HepG2 (cell line): ENCODE measurements at regions not wholly inside any gene's neighbourhood (a gene's known extent, or its start where the extent isn't known, plus 50 kb on each side); places are given as distances from the start of the nearest gene placed in this dataset.

ENCODE experiments used
- ATAC-seq: fragments of 200-7000 bp; cut with Tn5 transposase; 3 replicates; pipeline ENCODE4 v1.9.1; 2020; ENCODE audit warnings: mild to moderate bottlenecking, moderate library complexity
- BruUV-seq: library from RNA; stranded (reverse); fragments of 400-500 nt; replicated peaks from 2 replicates; lab custom pipeline; 2021; lab: Mats Ljungman, UMichigan
- CTCF ChIA-PET: fragments of 300-600 bp; formaldehyde crosslinking; extraction: SDS; loops from one replicate; lab custom pipeline; 2021; ENCODE audit warnings: low total read pairs, inconsistent platforms, low intra/inter-chr PET ratio; lab: Yijun Ruan, JAX
- POLR2A ChIA-PET: fragments of 350-600 bp; sonication (Branson Sonifier 250); formaldehyde crosslinking; loops from one replicate; lab custom pipeline; 2020; ENCODE audit warnings: antibody characterized with exemption, inconsistent platforms; lab: Yijun Ruan, JAX
- DNase-seq: peaks from one replicate; pipeline ENCODE4 v3.0.0-alpha.2; 2015; ENCODE audit warnings: low spot score
- FAIRE-seq: peaks from 3 replicates; lab custom pipeline; 2011; peaks lifted over from hg19 to GRCh38; lab: Jason Lieb, UNC
- H2AFZ ChIP-seq: one replicate; pipeline ENCODE4 v1.6.1; 2011; ENCODE audit warnings: low read length, inconsistent platforms
- H3K27ac ChIP-seq: fragments of 300-600 bp; 3 replicates; pipeline ENCODE4 v1.8.0; 2011; ENCODE audit warnings: mixed run types, mild to moderate bottlenecking, mixed read lengths, low read length, inconsistent platforms; ENCODE audit not compliant: insufficient read depth; ENCODE audit errors: extremely low read length
- H3K27me3 ChIP-seq, 2 experiments: fragments of 200-600 bp in 1 of 2; 2 replicates in 1 of 2; 3 replicates in 1 of 2; pipeline versions ENCODE4 v1.6.0 to v1.8.0; 2011; ENCODE audit warnings: low read length in 2 of 2, mild to moderate bottlenecking in 2 of 2, moderate library complexity in 2 of 2, inconsistent platforms in 1 of 2; ENCODE audit not compliant: insufficient read depth in 2 of 2, control insufficient read depth in 1 of 2
- H3K36me3 ChIP-seq, 2 experiments: fragments of 200-600 bp in 1 of 2; replicated peaks in 1 of 2; 2 replicates in 1 of 2; 3 replicates in 1 of 2; pipeline versions ENCODE4 v1.5.1 to v1.8.0; 2011; ENCODE audit warnings: low read length in 2 of 2, inconsistent platforms in 1 of 2; ENCODE audit not compliant: insufficient read depth in 2 of 2, control insufficient read depth in 1 of 2
- H3K4me1 ChIP-seq: 2 replicates; pipeline ENCODE4 v1.5.1; 2012; ENCODE audit warnings: low read length, inconsistent platforms; ENCODE audit not compliant: insufficient read depth
- H3K4me2 ChIP-seq: 2 replicates; pipeline ENCODE4 v1.6.0; 2011; ENCODE audit warnings: low read depth, low read length, inconsistent platforms
- H3K4me3 ChIP-seq, 3 experiments: fragments of 200-600 bp in 1 of 3; sonication (generic), shearing (Covaris generic) in 1 of 3; replicated peaks in 1 of 3; 2 replicates each; pipeline ENCODE4 v1.5.1; 2011 to 2016; ENCODE audit warnings: low read length in 3 of 3, inconsistent platforms in 2 of 3, low read depth in 2 of 3, mild to moderate bottlenecking in 2 of 3, control low read depth in 1 of 3, mixed read lengths in 1 of 3; ENCODE audit not compliant: insufficient read depth in 1 of 3
- H3K79me2 ChIP-seq: one replicate; pipeline ENCODE4 v1.6.1; 2011; ENCODE audit warnings: low read length, inconsistent platforms; ENCODE audit not compliant: insufficient read depth
- H3K9ac ChIP-seq: 2 replicates; pipeline ENCODE4 v1.6.0; 2011; ENCODE audit warnings: mild to moderate bottlenecking, low read depth, low read length, inconsistent platforms; ENCODE audit not compliant: insufficient read depth
- H3K9me3 ChIP-seq: 2 replicates; pipeline ENCODE4 v1.5.1; 2012; ENCODE audit warnings: mild to moderate bottlenecking, low read length
- H4K20me1 ChIP-seq: 2 replicates; pipeline ENCODE4 v1.6.0; 2011; ENCODE audit warnings: inconsistent platforms, mild to moderate bottlenecking, low read length, moderate library complexity; ENCODE audit not compliant: insufficient read depth
- CCAR2 ChIP-seq: fragments of 200-400 bp; formaldehyde crosslinking; optimal IDR thresholded peaks from 2 replicates; pipeline ENCODE3; 2018; ENCODE audit warnings: low read depth, mild to moderate bottlenecking, low read length, moderate library complexity
- KLF16 ChIP-seq, 2 experiments: sonication (generic) in 1 of 2; formaldehyde crosslinking in 1 of 2; IDR thresholded peaks; 2 replicates each; pipeline versions ENCODE4 v1.6.1 to v1.8.0; 2016 to 2023; ENCODE audit warnings: missing genetic modification reagents in 2 of 2, missing compliant biosample characterization in 1 of 2
- MLLT10 ChIP-seq: sonication (generic); formaldehyde crosslinking; IDR thresholded peaks from 2 replicates; pipeline ENCODE4 v1.4.0; 2020; ENCODE audit warnings: missing genetic modification reagents
- RFXAP ChIP-seq: sonication (generic); formaldehyde crosslinking; IDR thresholded peaks from 2 replicates; pipeline ENCODE4 v1.4.0; 2020; ENCODE audit warnings: missing genetic modification reagents, borderline replicate concordance
- ZNF761 ChIP-seq: sonication (generic); formaldehyde crosslinking; conservative IDR thresholded peaks from 2 replicates; pipeline ENCODE4 v1.4.0; 2020; ENCODE audit warnings: mild to moderate bottlenecking, missing genetic modification reagents
- ZNF841 ChIP-seq: sonication (generic); formaldehyde crosslinking; IDR thresholded peaks from 2 replicates; pipeline ENCODE4 v1.8.1; 2023; ENCODE audit warnings: missing genetic modification reagents, borderline replicate concordance
- WGBS: methylation state at CpG from one replicate; pipeline ENCODE4 v1.1.6; 2017; ENCODE audit warnings: low lambda C conversion rate; 5-methylcytosine and 5-hydroxymethylcytosine counted together
- in situ Hi-C: cut with HindIII; loops from 2 replicates; pipeline ENCODE4 v1.10.0; 2017; ENCODE audit warnings: low pct_unique_long_range_greater_than_20kb; ENCODE audit not compliant: extremely low pct_ligation_motif_present
- intact Hi-C: fragments of 100-400 bp; cut with micrococcal nuclease; formaldehyde crosslinking; loops from one replicate; pipeline ENCODE4 v1.10.0; 2022; ENCODE audit not compliant: unreplicated experiment
- TF ChIP-seq, protein P1 (sequence below): sonication (generic); formaldehyde crosslinking; IDR thresholded peaks from 2 replicates; pipeline ENCODE4 v1.5.0; 2020; ENCODE audit warnings: missing genetic modification reagents
- TF ChIP-seq, protein P2 (sequence below): sonication (generic); formaldehyde crosslinking; IDR thresholded peaks from 2 replicates; pipeline ENCODE4 v1.4.0; 2020; ENCODE audit warnings: mild to moderate bottlenecking, missing genetic modification reagents
- TF ChIP-seq, protein P3 (sequence below): sonication (generic); formaldehyde crosslinking; IDR thresholded peaks from 2 replicates; pipeline ENCODE4 v1.4.0; 2020; ENCODE audit warnings: missing genetic modification reagents, low read depth, mild to moderate bottlenecking, borderline replicate concordance
- TF ChIP-seq, protein P4 (sequence below): IDR thresholded peaks from 2 replicates; pipeline ENCODE4 v1.6.1; 2016; ENCODE audit warnings: low read depth, missing genetic modification reagents, missing compliant biosample characterization
- TF ChIP-seq, protein P5 (sequence below): sonication (generic); formaldehyde crosslinking; IDR thresholded peaks from 2 replicates; pipeline ENCODE4 v1.5.0; 2020; ENCODE audit warnings: mild to moderate bottlenecking, missing genetic modification reagents

DNA sequence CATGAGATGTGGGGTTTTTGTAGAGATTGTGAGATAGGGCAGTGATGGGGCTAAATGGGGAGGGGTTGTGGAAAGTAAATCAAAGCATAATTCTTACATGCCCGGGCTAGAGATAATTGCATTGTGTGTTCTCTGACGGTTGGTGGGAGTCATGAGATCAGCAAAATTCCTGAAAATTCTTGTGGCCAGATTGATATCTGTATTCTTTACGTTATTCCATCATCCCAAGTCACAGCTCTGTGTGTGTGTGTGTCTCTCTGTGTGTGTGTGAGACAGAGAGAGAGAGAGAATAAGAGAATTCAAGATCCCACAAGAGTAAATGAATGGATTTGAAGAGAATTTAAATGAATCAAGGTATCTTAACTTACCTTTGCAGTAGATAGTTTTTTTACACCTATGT is 138.6 kb upstream of the ARHGAP20 start:
- 2% methylated on average over 3 of the region's 3 CpGs for WGBS
- intact Hi-C loops (no loop called here), in situ Hi-C loops (no loop called here)
- H3K36me3 ChIP-seq, result no peaks in the 10 kb centered on the region
- no TSS peak for BruUV-seq
- no peaks in the 10 kb centered on the region for H3K79me2 ChIP-seq
- no peak overlapping the region for H3K4me3 ChIP-seq
- CTCF ChIA-PET, result no interaction called here
- H4K20me1 ChIP-seq, result no peaks in the 10 kb centered on the region
- H3K27me3 ChIP-seq, result no peaks in the 10 kb centered on the region
- POLR2A ChIA-PET, result no interaction called here
- no peaks in the 10 kb centered on the region for H3K4me1 ChIP-seq
- no peak overlapping the region for H3K9ac ChIP-seq
- no peak overlapping the region for H2AFZ ChIP-seq
- no peak overlapping the region for H3K27ac ChIP-seq
- FAIRE-seq (no peak), ATAC-seq (no peak)
- H3K9me3 ChIP-seq, result no peaks in the 10 kb centered on the region
- TF ChIP-seq CCAR2, result no peak
- no peak for TF ChIP-seq ZNF761 (CRISPR knock-in tag)
- no peak for TF ChIP-seq ZNF841
- TF ChIP-seq, protein P1, sequence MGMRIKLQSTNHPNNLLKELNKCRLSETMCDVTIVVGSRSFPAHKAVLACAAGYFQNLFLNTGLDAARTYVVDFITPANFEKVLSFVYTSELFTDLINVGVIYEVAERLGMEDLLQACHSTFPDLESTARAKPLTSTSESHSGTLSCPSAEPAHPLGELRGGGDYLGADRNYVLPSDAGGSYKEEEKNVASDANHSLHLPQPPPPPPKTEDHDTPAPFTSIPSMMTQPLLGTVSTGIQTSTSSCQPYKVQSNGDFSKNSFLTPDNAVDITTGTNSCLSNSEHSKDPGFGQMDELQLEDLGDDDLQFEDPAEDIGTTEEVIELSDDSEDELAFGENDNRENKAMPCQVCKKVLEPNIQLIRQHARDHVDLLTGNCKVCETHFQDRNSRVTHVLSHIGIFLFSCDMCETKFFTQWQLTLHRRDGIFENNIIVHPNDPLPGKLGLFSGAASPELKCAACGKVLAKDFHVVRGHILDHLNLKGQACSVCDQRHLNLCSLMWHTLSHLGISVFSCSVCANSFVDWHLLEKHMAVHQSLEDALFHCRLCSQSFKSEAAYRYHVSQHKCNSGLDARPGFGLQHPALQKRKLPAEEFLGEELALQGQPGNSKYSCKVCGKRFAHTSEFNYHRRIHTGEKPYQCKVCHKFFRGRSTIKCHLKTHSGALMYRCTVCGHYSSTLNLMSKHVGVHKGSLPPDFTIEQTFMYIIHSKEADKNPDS (CRISPR knock-in tag), result no peak
- no peak for TF ChIP-seq MLLT10 (CRISPR knock-in tag)
- TF ChIP-seq, protein P2, sequence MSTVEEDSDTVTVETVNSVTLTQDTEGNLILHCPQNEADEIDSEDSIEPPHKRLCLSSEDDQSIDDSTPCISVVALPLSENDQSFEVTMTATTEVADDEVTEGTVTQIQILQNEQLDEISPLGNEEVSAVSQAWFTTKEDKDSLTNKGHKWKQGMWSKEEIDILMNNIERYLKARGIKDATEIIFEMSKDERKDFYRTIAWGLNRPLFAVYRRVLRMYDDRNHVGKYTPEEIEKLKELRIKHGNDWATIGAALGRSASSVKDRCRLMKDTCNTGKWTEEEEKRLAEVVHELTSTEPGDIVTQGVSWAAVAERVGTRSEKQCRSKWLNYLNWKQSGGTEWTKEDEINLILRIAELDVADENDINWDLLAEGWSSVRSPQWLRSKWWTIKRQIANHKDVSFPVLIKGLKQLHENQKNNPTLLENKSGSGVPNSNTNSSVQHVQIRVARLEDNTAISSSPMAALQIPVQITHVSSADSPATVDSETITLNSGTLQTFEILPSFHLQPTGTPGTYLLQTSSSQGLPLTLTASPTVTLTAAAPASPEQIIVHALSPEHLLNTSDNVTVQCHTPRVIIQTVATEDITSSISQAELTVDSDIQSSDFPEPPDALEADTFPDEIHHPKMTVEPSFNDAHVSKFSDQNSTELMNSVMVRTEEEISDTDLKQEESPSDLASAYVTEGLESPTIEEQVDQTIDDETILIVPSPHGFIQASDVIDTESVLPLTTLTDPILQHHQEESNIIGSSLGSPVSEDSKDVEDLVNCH, result no peak
- TF ChIP-seq, protein P3, sequence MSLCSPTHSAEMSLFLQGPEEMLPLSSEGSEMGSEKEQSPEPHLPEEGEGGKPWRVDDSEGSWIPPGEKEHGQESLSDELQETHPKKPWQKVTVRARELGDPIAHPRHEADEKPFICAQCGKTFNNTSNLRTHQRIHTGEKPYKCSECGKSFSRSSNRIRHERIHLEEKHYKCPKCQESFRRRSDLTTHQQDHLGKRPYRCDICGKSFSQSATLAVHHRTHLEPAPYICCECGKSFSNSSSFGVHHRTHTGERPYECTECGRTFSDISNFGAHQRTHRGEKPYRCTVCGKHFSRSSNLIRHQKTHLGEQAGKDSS, result no peak
- no peak for TF ChIP-seq KLF16 (CRISPR knock-in tag; IDR thresholded peaks at IDR 0.05)
- no peak for TF ChIP-seq RFXAP
- TF ChIP-seq, protein P4, sequence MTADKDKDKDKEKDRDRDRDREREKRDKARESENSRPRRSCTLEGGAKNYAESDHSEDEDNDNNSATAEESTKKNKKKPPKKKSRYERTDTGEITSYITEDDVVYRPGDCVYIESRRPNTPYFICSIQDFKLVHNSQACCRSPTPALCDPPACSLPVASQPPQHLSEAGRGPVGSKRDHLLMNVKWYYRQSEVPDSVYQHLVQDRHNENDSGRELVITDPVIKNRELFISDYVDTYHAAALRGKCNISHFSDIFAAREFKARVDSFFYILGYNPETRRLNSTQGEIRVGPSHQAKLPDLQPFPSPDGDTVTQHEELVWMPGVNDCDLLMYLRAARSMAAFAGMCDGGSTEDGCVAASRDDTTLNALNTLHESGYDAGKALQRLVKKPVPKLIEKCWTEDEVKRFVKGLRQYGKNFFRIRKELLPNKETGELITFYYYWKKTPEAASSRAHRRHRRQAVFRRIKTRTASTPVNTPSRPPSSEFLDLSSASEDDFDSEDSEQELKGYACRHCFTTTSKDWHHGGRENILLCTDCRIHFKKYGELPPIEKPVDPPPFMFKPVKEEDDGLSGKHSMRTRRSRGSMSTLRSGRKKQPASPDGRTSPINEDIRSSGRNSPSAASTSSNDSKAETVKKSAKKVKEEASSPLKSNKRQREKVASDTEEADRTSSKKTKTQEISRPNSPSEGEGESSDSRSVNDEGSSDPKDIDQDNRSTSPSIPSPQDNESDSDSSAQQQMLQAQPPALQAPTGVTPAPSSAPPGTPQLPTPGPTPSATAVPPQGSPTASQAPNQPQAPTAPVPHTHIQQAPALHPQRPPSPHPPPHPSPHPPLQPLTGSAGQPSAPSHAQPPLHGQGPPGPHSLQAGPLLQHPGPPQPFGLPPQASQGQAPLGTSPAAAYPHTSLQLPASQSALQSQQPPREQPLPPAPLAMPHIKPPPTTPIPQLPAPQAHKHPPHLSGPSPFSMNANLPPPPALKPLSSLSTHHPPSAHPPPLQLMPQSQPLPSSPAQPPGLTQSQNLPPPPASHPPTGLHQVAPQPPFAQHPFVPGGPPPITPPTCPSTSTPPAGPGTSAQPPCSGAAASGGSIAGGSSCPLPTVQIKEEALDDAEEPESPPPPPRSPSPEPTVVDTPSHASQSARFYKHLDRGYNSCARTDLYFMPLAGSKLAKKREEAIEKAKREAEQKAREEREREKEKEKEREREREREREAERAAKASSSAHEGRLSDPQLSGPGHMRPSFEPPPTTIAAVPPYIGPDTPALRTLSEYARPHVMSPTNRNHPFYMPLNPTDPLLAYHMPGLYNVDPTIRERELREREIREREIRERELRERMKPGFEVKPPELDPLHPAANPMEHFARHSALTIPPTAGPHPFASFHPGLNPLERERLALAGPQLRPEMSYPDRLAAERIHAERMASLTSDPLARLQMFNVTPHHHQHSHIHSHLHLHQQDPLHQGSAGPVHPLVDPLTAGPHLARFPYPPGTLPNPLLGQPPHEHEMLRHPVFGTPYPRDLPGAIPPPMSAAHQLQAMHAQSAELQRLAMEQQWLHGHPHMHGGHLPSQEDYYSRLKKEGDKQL (CRISPR knock-in tag), result no peak
- TF ChIP-seq, protein P5, sequence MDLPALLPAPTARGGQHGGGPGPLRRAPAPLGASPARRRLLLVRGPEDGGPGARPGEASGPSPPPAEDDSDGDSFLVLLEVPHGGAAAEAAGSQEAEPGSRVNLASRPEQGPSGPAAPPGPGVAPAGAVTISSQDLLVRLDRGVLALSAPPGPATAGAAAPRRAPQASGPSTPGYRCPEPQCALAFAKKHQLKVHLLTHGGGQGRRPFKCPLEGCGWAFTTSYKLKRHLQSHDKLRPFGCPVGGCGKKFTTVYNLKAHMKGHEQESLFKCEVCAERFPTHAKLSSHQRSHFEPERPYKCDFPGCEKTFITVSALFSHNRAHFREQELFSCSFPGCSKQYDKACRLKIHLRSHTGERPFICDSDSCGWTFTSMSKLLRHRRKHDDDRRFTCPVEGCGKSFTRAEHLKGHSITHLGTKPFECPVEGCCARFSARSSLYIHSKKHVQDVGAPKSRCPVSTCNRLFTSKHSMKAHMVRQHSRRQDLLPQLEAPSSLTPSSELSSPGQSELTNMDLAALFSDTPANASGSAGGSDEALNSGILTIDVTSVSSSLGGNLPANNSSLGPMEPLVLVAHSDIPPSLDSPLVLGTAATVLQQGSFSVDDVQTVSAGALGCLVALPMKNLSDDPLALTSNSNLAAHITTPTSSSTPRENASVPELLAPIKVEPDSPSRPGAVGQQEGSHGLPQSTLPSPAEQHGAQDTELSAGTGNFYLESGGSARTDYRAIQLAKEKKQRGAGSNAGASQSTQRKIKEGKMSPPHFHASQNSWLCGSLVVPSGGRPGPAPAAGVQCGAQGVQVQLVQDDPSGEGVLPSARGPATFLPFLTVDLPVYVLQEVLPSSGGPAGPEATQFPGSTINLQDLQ, result no peak
- TF ChIP-seq, all 625 proteins: peak for 0
- no peak overlapping the region for H3K4me2 ChIP-seq
- no peak for DNase-seq
